GM19463 (cell line): ENCODE measurements at regions not wholly inside any gene's neighbourhood (a gene's known extent, or its start where the extent isn't known, plus 50 kb on each side); places are given as distances from the start of the nearest gene placed in this dataset.
"Not testable (repeated sequence)": the region's sequence is repeated elsewhere in the genome, so short reads cannot be mapped to it uniquely, and the experiment has no call there.

Source experiments
- ATAC-seq: cut with Tn5 transposase; IDR thresholded peaks from one replicate; pipeline ENCODE4 v1.9.1; 2021; ENCODE audit warnings: mild to moderate bottlenecking, moderate library complexity; ENCODE audit not compliant: unreplicated experiment

- no peak for ATAC-seq
Observed at GRCh38 chr5:3324421-3325101, 271.1 kb upstream of the IRX1 start.

- not testable (repeated sequence) for ATAC-seq
Observed at GRCh38 chr5:3323966-3324365, 271.7 kb upstream of the IRX1 start.

- ATAC-seq: no peak
Observed at GRCh38 chr5:3323144-3323543, 272.5 kb upstream of the IRX1 start.

GRCh38 chr5:3322642-3323041, 273.0 kb upstream of the IRX1 start:
- no peak for ATAC-seq

GRCh38 chr5:3321923-3322322, 273.7 kb upstream of the IRX1 start:
- ATAC-seq: no peak

- no peak for ATAC-seq
Observed at GRCh38 chr5:3321119-3321760, 274.4 kb upstream of the IRX1 start.

GRCh38 chr5:3320317-3320875, 275.2 kb upstream of the IRX1 start:
- no peak for ATAC-seq

GRCh38 chr5:3317051-3317795, 278.4 kb upstream of the IRX1 start:
- no peak for ATAC-seq

GRCh38 chr5:3313569-3313968, 282.1 kb upstream of the IRX1 start:
- ATAC-seq: no peak

- no peak for ATAC-seq
Observed at GRCh38 chr5:3312299-3312698, 283.3 kb upstream of the IRX1 start.

- ATAC-seq: no peak
Observed at GRCh38 chr5:3311433-3311832, 284.2 kb upstream of the IRX1 start.

GRCh38 chr5:3310541-3311261, 284.9 kb upstream of the IRX1 start:
- ATAC-seq: no peak

- ATAC-seq: no peak
Observed at GRCh38 chr5:3309538-3309937, 286.1 kb upstream of the IRX1 start.

GRCh38 chr5:3307982-3308621, 287.5 kb upstream of the IRX1 start:
- no peak for ATAC-seq

- ATAC-seq: no peak
Observed at GRCh38 chr5:3305432-3305831, 290.2 kb upstream of the IRX1 start.

- ATAC-seq: no peak
Observed at GRCh38 chr5:3304346-3304745, 291.3 kb upstream of the IRX1 start.

GRCh38 chr5:3303777-3304176, 291.9 kb upstream of the IRX1 start:
- no peak for ATAC-seq

GRCh38 chr5:3302228-3302627, 293.4 kb upstream of the IRX1 start:
- no peak for ATAC-seq

- ATAC-seq: no peak
Observed at GRCh38 chr5:3301306-3301705, 294.3 kb upstream of the IRX1 start.

GRCh38 chr5:3300726-3301125, 294.9 kb upstream of the IRX1 start:
- no peak for ATAC-seq

GRCh38 chr5:3299441-3299840, 296.2 kb upstream of the IRX1 start:
- no peak for ATAC-seq
